PC-9 (cell line): ENCODE measurements at regions not wholly inside any gene's neighbourhood (a gene's known extent, or its start where the extent isn't known, plus 50 kb on each side); places are given as distances from the start of the nearest gene placed in this dataset.

Experiments
- BruUV-seq: library from RNA; stranded (reverse); fragments of 400-500 nt; replicated peaks from 2 replicates; lab custom pipeline; 2021; lab: Mats Ljungman, UMichigan
- CTCF ChIA-PET: fragments of 300-600 bp; sonication (Branson Sonifier 250); formaldehyde crosslinking; loops from one replicate; lab custom pipeline; 2022; ENCODE audit warnings: antibody characterized with exemption; lab: Charles Lee
- POLR2A ChIA-PET: fragments of 300-600 bp; sonication (Branson Sonifier 250); formaldehyde crosslinking; loops from one replicate; lab custom pipeline; 2022; ENCODE audit warnings: antibody characterized with exemption; ENCODE audit not compliant: unreplicated experiment; lab: Charles Lee
- DNase-seq, 2 experiments: peaks; one replicate each; pipeline versions ENCODE4 v3.0.0 to v3.0.0-alpha.2; 2015 to 2022; ENCODE audit warnings: mixed read lengths in 1 of 2
- H2AFZ ChIP-seq: fragments of 200-600 bp; sonication (generic); 2 replicates; pipeline ENCODE4 v1.8.1; 2017; ENCODE audit warnings: antibody characterized with exemption
- H3F3A ChIP-seq: fragments of 200-600 bp; sonication (generic); 2 replicates; pipeline ENCODE4 v1.8.1; 2017; ENCODE audit warnings: antibody characterized with exemption, mild to moderate bottlenecking, low read depth; ENCODE audit not compliant: insufficient read depth
- H3K27ac ChIP-seq: fragments of 200-600 bp; sonication (generic); 2 replicates; pipeline ENCODE4 v1.6.1; 2016; ENCODE audit warnings: mixed run types
- H3K27me3 ChIP-seq: fragments of 200-600 bp; sonication (generic); 2 replicates; pipeline ENCODE4 v1.6.1; 2016; ENCODE audit warnings: low read depth, mixed run types; ENCODE audit not compliant: insufficient read depth
- H3K36me3 ChIP-seq: fragments of 200-600 bp; sonication (generic); 2 replicates; pipeline ENCODE4 v1.6.1; 2016; ENCODE audit warnings: low read depth, mixed run types
- H3K4me1 ChIP-seq: fragments of 200-600 bp; sonication (generic); replicated peaks from 2 replicates; pipeline ENCODE4 v1.6.1; 2016; ENCODE audit warnings: mixed run types; ENCODE audit not compliant: insufficient read depth
- H3K4me2 ChIP-seq: fragments of 200-600 bp; sonication (generic); 2 replicates; pipeline ENCODE4 v1.6.1; 2017; ENCODE audit warnings: mixed run types
- H3K4me3 ChIP-seq: fragments of 200-600 bp; sonication (generic); 2 replicates; pipeline ENCODE4 v1.6.1; 2016; ENCODE audit warnings: mixed run types
- H3K79me2 ChIP-seq: fragments of 200-600 bp; sonication (generic); 2 replicates; pipeline ENCODE4 v1.6.1; 2017; ENCODE audit warnings: low read depth, mixed run types
- H3K9me2 ChIP-seq: fragments of 200-600 bp; sonication (generic); 2 replicates; pipeline ENCODE4 v1.8.1; 2017; ENCODE audit warnings: mild to moderate bottlenecking; ENCODE audit not compliant: insufficient read depth
- H3K9me3 ChIP-seq: fragments of 200-600 bp; sonication (generic); 2 replicates; pipeline ENCODE4 v1.8.1; 2016; ENCODE audit warnings: low read depth; ENCODE audit not compliant: insufficient read depth
- H4K20me1 ChIP-seq: fragments of 200-600 bp; sonication (generic); 2 replicates; pipeline ENCODE4 v1.8.1; 2017; ENCODE audit not compliant: insufficient read depth
- EZH2 ChIP-seq: fragments of 200-600 bp; sonication (generic); IDR thresholded peaks from 2 replicates; pipeline ENCODE4 v1.8.0; 2017; ENCODE audit warnings: antibody characterized with exemption, low read depth
- intact Hi-C: fragments of 100-400 bp; cut with micrococcal nuclease; formaldehyde crosslinking; loops from one replicate; pipeline ENCODE4 v1.10.0; 2022; ENCODE audit not compliant: unreplicated experiment
- TF ChIP-seq, protein P1 (sequence below): fragments of 200-600 bp; sonication (generic); conservative IDR thresholded peaks from 2 replicates; pipeline ENCODE4 v1.6.1; 2017; ENCODE audit warnings: mixed run types, antibody characterized with exemption, mild to moderate bottlenecking, moderate library complexity

DNA sequence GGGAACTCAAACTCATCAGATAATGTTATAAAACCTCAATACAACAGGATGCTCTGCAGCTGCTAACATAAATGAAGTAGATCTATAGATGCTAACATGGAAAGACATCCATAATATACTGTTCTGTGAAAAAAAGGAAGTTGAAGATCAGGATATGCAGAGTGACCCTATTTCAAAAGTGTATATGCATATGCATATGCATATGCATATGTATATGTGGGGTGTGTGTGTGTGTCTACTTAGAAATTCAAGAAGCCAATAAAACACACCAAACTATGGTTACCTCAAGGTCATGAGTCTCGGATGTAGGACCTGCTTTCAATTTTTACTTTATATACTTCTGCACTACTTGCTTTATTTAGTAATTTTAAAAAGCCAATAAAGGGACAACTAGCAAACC is 125.6 kb downstream of the ABHD5 start:
- no peaks in the 10 kb centered on the region for H3K9me2 ChIP-seq
- POLR2A ChIA-PET = interaction anchor here (0.8 kb wide), 1 partner anchor 11 kb away, joined by 9 read pairs; no protein-coding TSS in a partner anchor

DNA sequence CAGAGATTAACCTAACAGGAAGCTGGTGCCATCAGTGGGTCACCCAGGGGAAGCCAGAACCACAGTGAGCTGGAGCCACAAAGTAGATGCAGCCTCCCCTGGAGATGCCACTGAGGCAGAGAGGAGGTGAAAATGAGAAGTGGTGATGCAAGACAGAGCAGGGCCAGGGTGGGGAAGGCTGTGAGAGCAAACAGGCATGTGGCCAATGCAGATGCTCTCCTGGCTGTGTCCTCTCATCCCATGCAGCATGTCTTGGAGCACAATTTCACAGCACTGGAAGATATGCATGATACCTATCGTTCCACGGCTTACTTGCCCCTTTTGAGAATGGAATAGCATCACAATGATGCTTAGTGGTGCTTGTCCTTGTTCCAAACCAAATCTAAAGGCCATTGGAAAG is 126.3 kb downstream of the ABHD5 start:
- no peak overlapping the region for H2AFZ ChIP-seq
- no peaks in the 10 kb centered on the region for H3K79me2 ChIP-seq
- no peak overlapping the region for H3K27ac ChIP-seq
- BruUV-seq = no TSS peak
- H3K9me2 ChIP-seq = no peaks in the 10 kb centered on the region
- no peak overlapping the region for H3K4me2 ChIP-seq
- H4K20me1 ChIP-seq = no peaks in the 10 kb centered on the region
- intact Hi-C loops = no loop called here
- no peaks in the 10 kb centered on the region for H3K27me3 ChIP-seq
- no peak for DNase-seq
- CTCF ChIA-PET = no interaction called here
- H3K4me1 ChIP-seq = no peaks in the 10 kb centered on the region
- no peak for TF ChIP-seq EZH2
- TF ChIP-seq, protein P1, sequence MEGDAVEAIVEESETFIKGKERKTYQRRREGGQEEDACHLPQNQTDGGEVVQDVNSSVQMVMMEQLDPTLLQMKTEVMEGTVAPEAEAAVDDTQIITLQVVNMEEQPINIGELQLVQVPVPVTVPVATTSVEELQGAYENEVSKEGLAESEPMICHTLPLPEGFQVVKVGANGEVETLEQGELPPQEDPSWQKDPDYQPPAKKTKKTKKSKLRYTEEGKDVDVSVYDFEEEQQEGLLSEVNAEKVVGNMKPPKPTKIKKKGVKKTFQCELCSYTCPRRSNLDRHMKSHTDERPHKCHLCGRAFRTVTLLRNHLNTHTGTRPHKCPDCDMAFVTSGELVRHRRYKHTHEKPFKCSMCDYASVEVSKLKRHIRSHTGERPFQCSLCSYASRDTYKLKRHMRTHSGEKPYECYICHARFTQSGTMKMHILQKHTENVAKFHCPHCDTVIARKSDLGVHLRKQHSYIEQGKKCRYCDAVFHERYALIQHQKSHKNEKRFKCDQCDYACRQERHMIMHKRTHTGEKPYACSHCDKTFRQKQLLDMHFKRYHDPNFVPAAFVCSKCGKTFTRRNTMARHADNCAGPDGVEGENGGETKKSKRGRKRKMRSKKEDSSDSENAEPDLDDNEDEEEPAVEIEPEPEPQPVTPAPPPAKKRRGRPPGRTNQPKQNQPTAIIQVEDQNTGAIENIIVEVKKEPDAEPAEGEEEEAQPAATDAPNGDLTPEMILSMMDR = no peak
- POLR2A ChIA-PET = no interaction called here
- no peak overlapping the region for H3K4me3 ChIP-seq
- H3K9me3 ChIP-seq = 0 out of 2 replicates have a peak, but pooled peaks cover 3% of the 10 kb centered on the region
- H3K36me3 ChIP-seq = no peaks in the 10 kb centered on the region
- no peaks in the 10 kb centered on the region for H3F3A ChIP-seq

More for the DNA sequence above, 125.6 kb downstream of the ABHD5 start:
- H4K20me1 ChIP-seq = no peaks in the 10 kb centered on the region
- intact Hi-C loops = no loop called here
- H3K27ac ChIP-seq = no peak overlapping the region
- CTCF ChIA-PET = no interaction called here
- DNase-seq = no peak
- H3K4me1 ChIP-seq = no peaks in the 10 kb centered on the region
- no peak overlapping the region for H2AFZ ChIP-seq
- H3K36me3 ChIP-seq = no peaks in the 10 kb centered on the region
- no peak overlapping the region for H3K4me3 ChIP-seq
- H3F3A ChIP-seq = no peaks in the 10 kb centered on the region
- no peak overlapping the region for H3K4me2 ChIP-seq
- no peaks in the 10 kb centered on the region for H3K79me2 ChIP-seq
- no peaks in the 10 kb centered on the region for H3K27me3 ChIP-seq
- 0 out of 2 replicates have a peak, but pooled peaks cover 3% of the 10 kb centered on the region for H3K9me3 ChIP-seq
- BruUV-seq = no TSS peak
- no peak for TF ChIP-seq EZH2

DNA sequence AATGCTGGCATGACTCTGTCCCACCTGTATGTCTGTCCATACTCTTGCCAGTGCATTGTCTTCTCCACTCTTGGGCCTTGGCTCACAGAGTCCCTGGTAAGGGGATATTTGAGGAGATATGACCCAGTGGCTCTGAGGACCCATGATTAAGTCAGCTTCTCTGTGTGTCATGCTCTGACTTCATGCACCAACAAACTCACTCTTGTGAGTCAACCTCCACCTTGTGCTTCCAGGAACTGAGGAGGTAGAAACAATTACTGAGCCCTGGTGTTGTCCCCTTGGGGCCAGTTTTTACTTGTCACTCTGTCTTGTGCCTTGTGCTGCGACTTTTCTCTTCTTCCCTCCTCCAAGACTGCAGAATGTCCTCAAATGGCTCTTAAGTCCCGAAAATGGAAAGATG is 127.1 kb downstream of the ABHD5 start:
- Histone ChIP-seq H3K4me2 (no peak overlapping the region), H4K20me1 (no peaks in the 10 kb centered on the region), H3K9me3 (0 out of 2 replicates have a peak, but pooled peaks cover 3% of the 10 kb centered on the region), H3F3A (no peaks in the 10 kb centered on the region), H3K27ac (no peak overlapping the region), H3K4me1 (no peaks in the 10 kb centered on the region), H3K36me3 (no peaks in the 10 kb centered on the region), H3K9me2 (no peaks in the 10 kb centered on the region), H3K4me3 (no peak overlapping the region), H2AFZ (no peak overlapping the region), H3K79me2 (no peaks in the 10 kb centered on the region), H3K27me3 (no peaks in the 10 kb centered on the region)
- no peak for TF ChIP-seq EZH2
- TF ChIP-seq, protein P1 = no peak
- intact Hi-C loops = no loop called here
- no peak for DNase-seq
- no TSS peak for BruUV-seq
- CTCF ChIA-PET = no interaction called here
- POLR2A ChIA-PET = no interaction called here

DNA sequence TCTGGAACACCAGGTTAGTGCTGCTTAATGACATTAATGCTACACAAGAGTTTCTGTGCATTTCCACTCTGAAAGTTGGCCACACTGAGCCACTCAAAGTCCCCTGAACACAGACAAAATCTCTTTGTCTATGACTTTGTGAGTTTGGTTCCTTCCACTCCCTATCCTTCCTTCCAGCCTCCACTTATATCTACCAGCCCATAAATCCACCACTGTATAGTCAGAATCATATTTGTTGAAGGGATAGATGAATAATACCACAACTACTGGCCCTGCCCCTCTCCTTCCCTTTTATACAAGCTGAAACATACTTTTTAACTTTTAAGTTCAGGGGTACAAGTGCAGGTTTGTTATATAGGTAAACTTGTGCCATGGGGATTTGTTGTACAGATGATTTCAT is 127.5 kb downstream of the ABHD5 start:
- POLR2A ChIA-PET = no interaction called here
- Histone ChIP-seq H3K9me2 (no peaks in the 10 kb centered on the region), H3K4me1 (no peaks in the 10 kb centered on the region), H4K20me1 (no peaks in the 10 kb centered on the region), H3K36me3 (no peaks in the 10 kb centered on the region), H3F3A (no peaks in the 10 kb centered on the region), H3K9me3 (0 out of 2 replicates have a peak, but pooled peaks cover 3% of the 10 kb centered on the region), H2AFZ (no peak overlapping the region), H3K27me3 (no peaks in the 10 kb centered on the region), H3K79me2 (no peaks in the 10 kb centered on the region), H3K4me2 (no peak overlapping the region), H3K27ac (no peak overlapping the region), H3K4me3 (no peak overlapping the region)
- DNase-seq = no peak
- intact Hi-C loops = no loop called here
- no TSS peak for BruUV-seq
- CTCF ChIA-PET = no interaction called here
- TF ChIP-seq, protein P1 = no peak
- TF ChIP-seq EZH2 = no peak
